HG03442 (cell line): ENCODE measurements at regions not wholly inside any gene's neighbourhood (a gene's known extent, or its start where the extent isn't known, plus 50 kb on each side); places are given as distances from the start of the nearest gene placed in this dataset.
"Not testable (repeated sequence)": the region's sequence is repeated elsewhere in the genome, so short reads cannot be mapped to it uniquely, and the experiment has no call there.

ENCODE experiments used
- ATAC-seq: cut with Tn5 transposase; IDR thresholded peaks from one replicate; pipeline ENCODE4 v1.9.1; 2021; ENCODE audit warnings: mild to moderate bottlenecking, moderate library complexity; ENCODE audit not compliant: unreplicated experiment

DNA sequence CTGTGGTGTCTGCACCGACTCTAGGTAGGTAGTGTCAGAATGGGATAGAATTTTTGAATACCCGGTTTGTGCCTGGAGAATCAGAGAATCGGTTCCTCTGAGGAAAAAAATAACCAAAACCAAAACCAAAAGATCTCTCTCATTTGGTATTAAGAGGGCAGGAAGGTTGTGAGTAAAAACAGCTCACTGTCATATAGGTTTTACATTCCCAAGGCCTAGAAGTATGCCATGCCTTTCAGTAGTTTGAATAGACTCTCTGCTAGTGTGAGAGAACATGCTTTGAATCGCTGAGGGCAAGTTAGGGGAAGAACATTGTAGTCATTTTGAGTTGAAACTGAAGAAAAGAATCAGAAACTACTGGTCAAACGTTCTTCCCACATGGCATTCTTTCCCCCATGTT, 411.4 kb upstream of the CD180 start:
- no peak for ATAC-seq

DNA sequence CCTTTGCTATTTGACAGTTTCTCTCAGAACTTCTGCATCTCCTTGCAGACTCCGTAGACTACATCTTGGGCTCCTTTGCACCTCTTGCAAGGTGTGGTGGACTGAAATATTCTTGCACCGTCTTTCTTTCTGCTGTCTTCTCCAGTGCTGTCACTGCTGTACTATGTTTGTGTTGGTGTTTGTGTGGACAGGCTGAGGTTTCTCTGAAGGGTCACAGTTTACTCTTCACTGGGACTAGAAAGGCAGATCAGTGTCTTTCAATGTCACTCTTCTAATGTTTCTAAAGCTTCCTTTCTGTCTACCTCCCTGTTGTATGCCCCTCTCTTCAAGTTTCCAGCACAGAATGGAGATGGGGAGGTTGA, 410.0 kb upstream of the CD180 start:
- no peak for ATAC-seq

DNA sequence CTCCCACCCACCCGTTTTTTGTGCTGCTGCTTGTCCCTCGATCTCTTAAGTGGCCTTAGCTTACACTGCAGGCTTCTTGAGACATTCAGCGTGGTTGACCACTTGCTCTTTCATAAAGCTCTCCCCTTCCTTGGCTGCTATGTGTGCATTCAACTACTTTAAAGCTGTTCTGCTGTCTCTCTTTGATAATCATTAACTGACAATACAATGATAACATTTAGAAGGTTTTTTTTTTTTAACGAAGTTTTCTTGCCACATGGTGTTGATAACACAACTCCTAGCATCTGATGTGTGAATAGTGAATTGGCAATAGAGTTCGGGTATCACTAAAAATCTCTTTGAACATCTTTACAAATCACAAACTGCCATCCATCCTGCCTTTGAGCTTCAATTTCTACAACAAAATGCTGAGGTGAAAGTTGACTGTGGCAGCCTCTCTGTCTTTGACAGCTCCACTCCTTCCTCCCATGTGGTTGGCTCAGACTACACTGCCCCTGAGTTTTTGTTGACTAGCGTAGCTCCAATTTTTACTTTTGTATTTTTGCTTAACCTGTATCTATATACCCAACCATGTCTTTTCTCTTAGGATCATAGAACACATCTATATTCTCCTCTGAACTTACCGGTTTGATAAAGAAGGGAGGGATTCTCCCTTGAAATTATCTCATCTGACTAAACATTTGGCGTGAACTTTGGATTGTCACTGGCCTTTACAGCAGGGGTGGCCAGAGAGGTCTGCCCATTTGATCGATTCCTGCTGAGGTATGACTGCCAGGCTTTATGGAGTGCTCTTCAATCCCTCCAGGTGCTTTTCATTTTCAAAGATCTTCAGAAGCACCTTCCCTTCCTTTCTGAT, 409.4 kb upstream of the CD180 start:
- no peak for ATAC-seq

DNA sequence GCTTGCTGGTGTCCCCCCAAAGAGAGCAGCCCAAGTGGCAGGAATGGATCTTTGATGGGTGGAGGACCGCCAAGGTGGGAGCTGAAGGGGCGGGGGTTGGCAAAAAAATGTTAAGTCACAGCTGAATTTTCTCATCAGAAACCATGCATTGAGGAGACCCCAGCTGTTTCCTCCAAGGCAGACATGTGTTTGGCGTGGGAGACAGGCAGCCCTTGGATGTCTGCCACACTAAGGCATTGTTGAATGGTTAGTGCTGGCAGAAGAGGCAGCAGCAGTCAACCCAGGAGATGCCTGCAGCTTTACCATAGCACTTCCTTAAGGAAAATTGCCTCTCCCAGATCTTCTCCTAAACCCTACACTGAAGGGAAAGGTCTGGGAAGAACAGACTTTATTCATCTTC, 394.9 kb upstream of the CD180 start:
- ATAC-seq: no peak

DNA sequence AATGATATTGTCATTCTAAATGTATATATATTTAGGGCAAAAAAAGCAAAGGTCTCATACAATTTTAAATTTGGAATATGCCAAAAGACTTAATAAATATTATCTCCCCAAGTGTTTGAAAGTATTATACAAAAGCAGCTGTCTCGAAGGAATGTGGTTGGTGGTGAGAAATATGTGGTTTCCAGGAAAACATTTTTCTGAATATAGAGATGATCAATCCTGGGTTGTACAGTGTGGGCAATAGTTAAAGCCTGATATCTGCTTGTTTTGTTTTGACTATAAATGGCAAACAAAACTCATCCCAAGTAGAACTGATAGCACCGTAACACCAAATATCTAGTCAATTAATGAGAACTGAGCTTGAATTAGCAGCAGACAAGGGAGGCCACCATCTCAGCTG, 391.8 kb upstream of the CD180 start:
- ATAC-seq: no peak

DNA sequence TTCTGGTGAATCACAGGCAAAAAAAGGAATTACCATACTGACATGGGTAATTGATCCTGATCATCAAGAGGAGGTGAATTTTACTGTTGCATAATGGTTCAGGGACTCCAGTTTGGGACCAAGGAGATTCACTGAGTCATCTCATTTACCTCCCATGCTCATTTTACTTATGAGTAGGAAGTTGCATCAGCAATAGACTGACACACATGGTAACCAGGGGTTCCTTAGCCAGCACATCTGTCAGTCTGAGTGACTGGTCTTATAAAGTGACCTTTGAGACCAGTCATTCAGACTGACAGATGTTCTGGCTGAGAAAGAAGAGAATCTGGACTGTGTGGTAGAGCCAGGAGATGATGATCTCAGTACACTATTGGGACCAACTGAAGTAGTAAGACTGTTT, 384.6 kb upstream of the CD180 start:
- no peak for ATAC-seq

DNA sequence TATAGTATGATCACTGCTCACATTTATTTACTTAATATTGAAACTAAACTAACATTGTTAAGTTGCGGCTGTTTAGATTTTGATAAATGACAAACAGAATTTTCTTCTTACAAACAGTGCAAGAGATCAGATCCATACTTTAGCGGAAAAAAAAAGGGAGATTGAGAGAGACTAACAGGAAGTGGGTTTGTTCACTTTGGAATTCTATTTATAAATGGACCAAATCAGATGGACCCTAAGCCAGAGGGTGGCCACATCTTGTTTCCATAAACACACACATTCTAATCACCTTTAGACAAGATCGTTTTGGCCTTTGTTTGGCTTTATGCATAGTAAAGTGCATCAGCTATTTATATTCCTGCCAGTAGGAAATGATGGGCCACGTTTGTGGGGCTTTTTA, 381.4 kb upstream of the CD180 start:
- no peak for ATAC-seq

DNA sequence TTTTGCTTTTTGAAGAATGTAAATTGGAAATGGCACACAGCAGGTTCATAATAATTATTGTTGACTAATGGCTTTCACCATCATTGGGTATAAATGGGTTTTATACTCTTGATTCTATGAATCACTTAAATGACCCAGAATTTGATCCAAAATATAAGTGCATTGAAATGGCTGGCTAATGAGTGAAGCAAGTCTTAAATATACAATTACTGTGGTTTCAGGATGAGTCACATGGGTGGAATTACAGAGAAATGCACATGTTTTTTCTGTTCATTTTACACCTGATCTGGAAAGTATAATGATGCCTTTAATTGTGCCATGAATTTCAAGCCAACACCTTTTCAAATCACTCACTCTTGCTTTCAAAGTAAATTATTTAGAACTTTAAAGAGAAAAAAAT, 380.8 kb upstream of the CD180 start:
- ATAC-seq: no peak

DNA sequence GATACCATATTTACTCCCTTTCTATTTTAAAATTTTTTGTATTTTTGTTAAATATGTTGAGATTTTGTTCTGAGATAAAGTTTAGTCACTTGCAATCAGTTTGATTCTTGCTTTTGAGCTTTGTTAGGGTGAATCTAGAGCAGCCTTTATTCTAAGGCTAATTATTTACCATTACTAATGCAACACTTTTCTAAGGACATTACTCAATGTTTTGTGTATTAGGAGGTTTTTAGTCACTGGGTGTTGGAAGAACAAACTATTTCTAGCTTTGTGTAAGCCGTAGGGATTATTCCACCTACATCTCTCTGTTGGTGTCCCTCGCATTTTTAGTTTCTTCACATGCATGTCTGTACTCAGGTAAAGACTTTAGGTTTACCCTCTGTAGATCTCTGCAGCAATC, 379.5 kb upstream of the CD180 start:
- no peak for ATAC-seq

DNA sequence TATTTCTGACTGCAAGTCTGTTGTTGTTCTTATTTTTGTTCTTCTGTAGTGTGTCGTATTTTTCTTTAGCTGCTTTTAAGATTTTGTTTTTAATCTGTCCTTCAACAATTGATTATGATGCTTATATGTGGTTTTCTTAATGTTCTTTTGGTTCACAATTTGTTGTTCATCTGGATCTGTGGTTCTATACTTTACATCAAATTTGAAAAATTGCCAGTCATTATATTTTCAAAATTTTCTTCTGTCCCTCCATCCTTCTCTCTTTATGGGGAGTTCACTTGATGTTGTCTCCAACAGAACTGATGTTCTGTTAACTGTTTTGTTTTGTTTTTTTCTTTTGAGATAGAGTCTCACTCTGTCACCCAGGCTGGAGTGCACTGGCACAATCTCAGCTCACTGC, 378.5 kb upstream of the CD180 start:
- no peak for ATAC-seq

DNA sequence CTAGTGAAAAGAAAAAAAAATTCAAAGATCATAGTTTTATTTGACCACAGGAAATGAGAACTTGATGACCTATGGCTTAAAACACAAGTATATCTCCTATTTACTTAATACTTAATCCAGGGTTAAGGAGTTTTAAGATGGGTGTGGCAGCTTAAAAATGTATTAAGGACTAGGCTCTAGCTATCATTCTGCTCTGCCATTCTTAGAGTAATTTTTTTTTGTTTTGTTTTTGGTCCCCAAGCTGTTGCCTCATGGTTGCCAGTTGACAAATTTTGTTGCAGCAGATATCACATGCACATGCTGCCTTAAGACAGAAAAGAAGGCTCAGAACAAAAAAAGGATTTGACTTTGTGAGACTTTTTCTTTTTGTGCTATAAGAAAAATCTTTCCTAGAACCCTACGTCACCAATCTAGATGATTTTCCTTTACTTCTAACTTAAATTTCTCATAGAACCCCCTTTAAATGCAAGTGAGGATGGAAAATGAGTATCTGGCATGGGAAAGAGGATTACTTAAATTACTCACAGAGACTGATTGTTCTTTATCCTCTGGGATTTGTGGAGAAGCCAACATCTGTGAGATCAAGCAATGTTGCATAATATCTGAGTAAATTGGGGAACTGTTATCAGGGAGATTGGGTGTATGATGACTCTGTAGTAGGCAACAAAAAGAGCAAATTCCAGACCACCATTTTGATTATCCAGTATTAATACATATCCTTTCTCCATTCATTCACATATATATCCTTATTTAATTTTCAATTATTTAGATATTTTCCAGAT, 364.7 kb upstream of the CD180 start:
- no peak for ATAC-seq

DNA sequence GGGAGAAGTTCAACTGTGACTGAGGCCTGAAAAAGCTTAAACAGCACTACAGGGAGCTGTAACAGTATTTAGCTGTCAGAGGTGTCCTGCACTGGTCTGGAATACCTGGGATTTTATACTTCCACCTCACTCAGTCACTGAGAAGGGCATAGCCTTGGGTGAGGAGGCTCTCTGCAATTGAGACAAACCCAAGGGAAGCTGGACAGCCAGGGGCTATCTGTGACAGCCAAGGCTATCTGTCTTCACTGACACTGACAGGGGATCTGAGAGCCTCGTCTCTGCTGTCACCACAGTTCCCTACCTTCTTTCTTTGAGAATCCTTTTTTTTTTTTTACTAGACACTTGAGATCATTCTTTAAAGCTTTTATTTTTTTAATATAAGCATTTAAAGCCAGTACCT, 356.2 kb upstream of the CD180 start:
- no peak for ATAC-seq

DNA sequence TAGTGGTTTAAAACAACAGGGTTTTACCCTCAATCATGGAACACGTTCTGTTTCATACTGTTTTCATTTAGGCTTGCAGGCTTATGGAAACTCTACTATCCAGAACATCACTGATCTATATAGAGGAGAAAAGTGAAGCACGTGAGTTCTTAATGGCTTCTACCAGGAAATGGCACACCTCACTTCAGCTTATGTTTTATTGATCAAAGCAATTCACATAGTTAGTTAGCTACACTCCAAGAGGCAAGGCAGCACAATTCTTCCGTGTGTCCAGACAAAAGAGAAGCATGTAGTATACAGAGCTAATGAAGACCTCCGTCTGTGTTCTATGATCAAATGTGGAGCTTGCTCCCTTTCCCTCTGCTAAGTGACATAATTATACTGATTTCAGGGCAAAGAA, 353.3 kb upstream of the CD180 start:
- ATAC-seq: no peak

DNA sequence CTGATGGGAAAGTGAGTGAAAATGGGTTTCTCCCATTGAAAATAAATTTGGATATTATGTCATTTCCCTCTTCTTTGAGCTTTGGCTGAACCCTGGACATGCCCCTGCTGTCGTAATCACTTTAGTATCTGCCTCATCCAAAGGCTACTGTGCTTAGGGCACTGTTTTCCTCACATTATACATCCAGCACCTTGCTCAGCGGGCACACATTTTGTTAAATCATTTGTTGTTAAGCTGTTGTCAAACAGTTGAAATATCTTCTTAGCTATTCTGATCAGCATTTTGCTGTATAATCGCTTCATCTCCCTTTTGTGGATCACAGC, 352.7 kb upstream of the CD180 start:
- ATAC-seq: no peak

DNA sequence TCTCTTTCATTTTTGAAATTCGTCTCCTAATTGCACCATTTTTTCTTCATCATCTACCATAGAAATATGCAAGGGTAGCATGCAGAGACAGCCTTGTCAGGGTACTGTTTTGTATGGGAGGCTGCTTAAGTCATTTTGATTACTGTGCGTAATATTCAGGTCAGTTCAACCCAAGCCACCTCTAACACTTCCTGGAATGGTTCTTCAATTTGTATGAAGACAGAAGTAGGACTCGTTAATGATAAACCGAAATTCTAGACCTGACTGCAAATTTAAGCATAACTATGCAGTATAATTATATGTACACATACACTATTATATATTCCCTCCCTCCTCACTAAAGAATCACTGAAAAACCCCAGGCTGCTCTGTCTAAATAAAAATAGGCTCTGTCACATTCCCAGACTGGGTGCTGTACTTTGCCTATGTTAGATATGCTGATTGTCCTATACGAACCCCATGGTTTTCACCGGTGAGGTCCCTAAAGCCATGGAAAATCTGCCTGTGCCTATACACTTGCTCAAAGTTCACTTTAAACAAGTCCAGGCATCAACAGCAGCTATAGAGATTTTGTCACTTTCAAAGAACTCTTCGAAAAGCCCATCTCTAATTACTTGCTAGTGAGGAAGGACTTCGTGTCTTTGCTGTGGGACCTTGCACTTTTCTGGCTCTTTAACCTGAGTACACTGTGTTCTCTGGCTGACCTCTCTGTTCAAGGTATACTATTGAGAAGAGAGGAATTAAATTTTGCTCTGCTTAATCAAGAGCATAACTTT, 352.1 kb upstream of the CD180 start:
- ATAC-seq: no peak

DNA sequence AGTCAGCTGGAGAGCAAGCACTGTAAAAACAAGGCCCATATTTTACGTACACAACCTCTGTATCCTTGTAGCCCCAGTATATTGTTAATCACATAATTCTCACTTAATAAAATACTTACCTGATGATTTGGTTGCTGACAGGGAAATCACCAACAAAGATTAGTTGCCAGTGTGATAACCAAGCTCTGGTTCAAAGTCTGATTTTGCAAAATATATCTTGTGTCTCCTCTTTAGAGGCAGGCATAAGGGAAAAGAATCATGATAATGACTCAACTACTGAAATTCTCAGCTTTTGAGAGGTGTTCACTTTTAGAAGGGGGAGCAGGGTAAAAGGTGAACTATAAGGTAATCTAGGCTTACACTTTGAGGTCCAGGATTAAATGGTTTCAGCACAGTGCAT, 351.1 kb upstream of the CD180 start:
- no peak for ATAC-seq

DNA sequence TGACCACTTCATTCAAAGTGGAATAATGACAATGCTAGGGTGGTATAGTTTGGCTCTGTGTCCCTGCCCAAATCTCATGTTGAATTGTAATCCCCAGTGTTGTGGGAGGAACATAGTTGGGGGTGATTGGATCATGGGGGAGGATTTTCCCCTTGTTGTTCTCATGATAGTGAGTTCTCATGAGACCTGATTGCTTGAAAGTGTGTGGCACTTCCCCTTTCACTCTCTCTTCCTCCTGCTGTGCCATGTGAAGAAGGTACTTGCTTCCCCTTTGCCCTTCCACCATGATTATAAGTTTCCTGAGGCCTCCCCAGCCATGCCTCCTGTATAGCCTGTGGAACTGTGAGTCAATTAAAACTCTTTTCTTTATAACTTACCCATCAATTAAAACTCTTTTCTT, 348.3 kb upstream of the CD180 start:
- not testable (repeated sequence) for ATAC-seq

DNA sequence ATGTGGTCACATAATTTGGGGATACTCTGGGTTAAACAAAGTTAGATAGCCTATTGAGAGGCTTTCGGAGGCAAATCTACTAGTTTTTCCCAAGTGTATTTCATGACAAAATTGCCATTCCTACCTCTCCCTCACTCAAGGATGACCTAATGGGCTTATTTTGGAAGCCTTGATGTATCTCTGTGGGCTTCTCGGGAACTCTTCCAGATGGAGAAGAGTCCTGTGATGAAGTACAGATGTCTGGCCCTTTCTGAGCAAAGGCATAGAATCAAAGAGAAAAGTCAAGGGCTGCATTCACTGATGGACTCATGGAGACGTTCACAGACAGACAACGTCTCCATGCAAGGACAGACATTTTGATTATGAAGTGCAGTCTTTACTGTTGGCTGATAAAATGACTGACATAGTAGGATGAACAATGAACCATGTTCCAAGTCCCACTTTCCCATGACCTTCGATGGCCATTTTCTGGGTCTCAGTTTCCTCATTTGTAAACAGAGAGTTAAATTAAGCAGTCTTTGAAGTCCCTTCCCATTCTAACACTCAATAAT, 347.2 kb upstream of the CD180 start:
- ATAC-seq: no peak

DNA sequence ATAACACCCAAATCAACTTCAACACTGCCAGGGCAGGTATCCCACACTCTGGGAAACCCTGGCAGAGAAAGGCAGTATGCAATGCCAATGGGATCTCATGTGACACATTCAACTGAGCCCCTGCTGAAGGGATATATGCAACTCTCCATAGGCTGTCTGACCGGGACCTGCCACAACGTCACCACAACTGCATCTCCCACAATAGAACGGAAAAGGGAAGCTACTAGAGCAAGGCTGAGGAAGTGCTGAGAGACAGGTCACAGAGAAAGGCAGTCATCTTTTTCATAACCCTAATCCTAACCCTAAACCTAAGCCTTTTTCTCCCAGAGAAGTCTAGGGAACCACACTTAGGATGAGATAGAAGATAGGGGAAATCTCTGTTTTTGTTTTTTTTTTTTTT, 345.9 kb upstream of the CD180 start:
- ATAC-seq: no peak

DNA sequence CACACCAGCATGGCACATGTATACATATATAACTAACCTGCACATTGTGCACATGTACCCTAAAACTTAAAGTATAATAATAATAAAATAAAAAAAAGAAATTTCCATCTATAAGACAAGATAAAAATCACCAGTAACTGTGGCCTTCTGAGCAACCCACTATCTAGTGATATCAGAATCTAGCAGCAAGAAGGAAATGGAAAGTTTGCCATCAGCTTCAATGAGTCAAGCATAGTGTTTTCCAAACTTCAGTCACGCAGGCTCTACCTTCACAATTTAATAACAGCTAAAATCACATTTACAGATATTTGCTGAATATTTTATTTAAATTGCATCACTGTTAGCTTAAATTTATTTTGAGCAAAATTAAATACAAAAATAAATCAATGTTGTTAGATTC, 345.3 kb upstream of the CD180 start:
- ATAC-seq: no peak

DNA sequence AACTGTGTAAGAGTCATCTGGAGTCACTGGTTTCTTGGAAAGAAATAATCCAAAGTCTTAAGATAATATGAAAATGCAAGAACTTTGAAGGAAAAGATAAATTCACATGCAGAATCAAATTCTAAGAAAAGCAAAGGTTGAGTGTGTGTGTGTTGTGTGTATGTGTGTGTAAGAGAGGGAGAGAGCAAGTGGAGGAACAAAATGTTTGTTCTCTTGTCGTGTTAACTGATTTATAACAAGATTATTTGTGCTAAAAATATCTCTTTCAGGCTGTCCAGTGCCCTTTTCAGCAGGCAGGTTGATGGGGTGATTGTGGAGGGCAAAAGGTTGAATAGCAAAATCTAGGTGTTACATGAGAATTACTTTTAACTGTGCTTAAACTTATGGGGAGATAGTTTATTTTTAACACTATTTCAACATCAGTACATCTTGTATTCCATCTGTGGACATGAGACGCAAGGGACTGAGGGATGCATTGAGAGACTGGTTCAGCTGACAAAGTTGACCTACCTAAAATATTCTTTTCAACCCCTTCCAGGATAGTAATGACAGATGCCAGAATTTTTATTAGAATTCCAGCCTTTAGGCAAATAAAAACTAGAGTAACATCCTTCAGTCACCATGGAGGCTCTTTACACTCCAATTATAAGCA, 342.4 kb upstream of the CD180 start:
- ATAC-seq: no peak
